ENCODE measurements at regions not wholly inside any gene's neighbourhood (a gene's known extent, or its start where the extent isn't known, plus 50 kb on each side); places are given as distances from the start of the nearest gene placed in this dataset.

- no peak for DNase-seq (ENCODE audit: low spot score in 2 of 2)
- no peak overlapping the region for H3K4me3 ChIP-seq (ENCODE audit: low read depth, poor library complexity, severe bottlenecking)
- TF ChIP-seq CTCF (IDR thresholded peaks at IDR 0.05) (no peak), POLR2A (IDR thresholded peaks at IDR 0.05) (no peak)
- WGBS, 2 donors: 41 to 50% methylated on average over 13 of the region's 13 CpGs
- intact Hi-C loops (cut with DNase I; ENCODE audit: low total_unique reads): no loop called here
Measured at GRCh38 chr10:36802490-36803153, 322.8 kb upstream of the ANKRD30A start.

GRCh38 chr10:36801660-36802059 is 323.7 kb upstream of the ANKRD30A start:
- H3K4me3 ChIP-seq (ENCODE audit: low read depth, poor library complexity, severe bottlenecking): no peak overlapping the region
- TF ChIP-seq CTCF (IDR thresholded peaks at IDR 0.05) (no peak), POLR2A (IDR thresholded peaks at IDR 0.05) (no peak)
- intact Hi-C loops (cut with DNase I; ENCODE audit: low total_unique reads): no loop called here
- WGBS, 2 donors: 51 to 61% methylated on average over 3 of the region's 3 CpGs
- no peak for DNase-seq (ENCODE audit: low spot score in 2 of 2)

GRCh38 chr10:36794981-36795380 is 330.4 kb upstream of the ANKRD30A start:
- H3K4me3 ChIP-seq (ENCODE audit: low read depth, poor library complexity, severe bottlenecking): no peak overlapping the region
- WGBS, 2 donors: 83 to 86% methylated on average over 3 of the region's 3 CpGs
- DNase-seq (ENCODE audit: low spot score in 2 of 2): no peak
- TF ChIP-seq CTCF (IDR thresholded peaks at IDR 0.05) (no peak), POLR2A (IDR thresholded peaks at IDR 0.05) (no peak)
- intact Hi-C loops (cut with DNase I; ENCODE audit: low total_unique reads): no loop called here

- intact Hi-C loops (cut with DNase I; ENCODE audit: low total_unique reads): no loop called here
- no peak overlapping the region for H3K4me3 ChIP-seq (ENCODE audit: low read depth, poor library complexity, severe bottlenecking)
- no peak for TF ChIP-seq POLR2A (IDR thresholded peaks at IDR 0.05)
- TF ChIP-seq CTCF (IDR thresholded peaks at IDR 0.05): no peak
- no peak for DNase-seq (ENCODE audit: low spot score in 2 of 2)
- WGBS, 2 donors: 41 to 44% methylated on average over 4 of the region's 4 CpGs
Measured at GRCh38 chr10:36789974-36790373, 335.4 kb upstream of the ANKRD30A start.

- H3K4me3 ChIP-seq (ENCODE audit: low read depth, poor library complexity, severe bottlenecking): no peak overlapping the region
- intact Hi-C loops (cut with DNase I; ENCODE audit: low total_unique reads): no loop called here
- TF ChIP-seq POLR2A (IDR thresholded peaks at IDR 0.05): no peak
- TF ChIP-seq CTCF (IDR thresholded peaks at IDR 0.05): no peak
- 80 to 83% methylated on average over 2 of the region's 2 CpGs for WGBS, 2 donors
- no peak for DNase-seq (ENCODE audit: low spot score in 2 of 2)
Measured at GRCh38 chr10:36788152-36788551, 337.2 kb upstream of the ANKRD30A start.

- no peak for TF ChIP-seq CTCF (IDR thresholded peaks at IDR 0.05)
- no peak for TF ChIP-seq POLR2A (IDR thresholded peaks at IDR 0.05)
- intact Hi-C loops (cut with DNase I; ENCODE audit: low total_unique reads): no loop called here
- H3K4me3 ChIP-seq (ENCODE audit: low read depth, poor library complexity, severe bottlenecking): no peak overlapping the region
- 70 to 73% methylated on average over 5 of the region's 5 CpGs for WGBS, 2 donors
- DNase-seq (ENCODE audit: low spot score in 2 of 2): no peak
Measured at GRCh38 chr10:36783400-36783799, 342.0 kb upstream of the ANKRD30A start.

Data from lower leg skin (tissue), 4 donors.